ENCODE measurements at regions not wholly inside any gene's neighbourhood (a gene's known extent, or its start where the extent isn't known, plus 50 kb on each side); places are given as distances from the start of the nearest gene placed in this dataset.

GRCh38 chr10:16184096-16184597, 252.7 kb upstream of the PTER start:
- TF ChIP-seq CTCF (IDR thresholded peaks at IDR 0.05) (no peak), POLR2A (IDR thresholded peaks at IDR 0.05) (no peak)
